RWPE2 (cell line): ENCODE measurements at regions not wholly inside any gene's neighbourhood (a gene's known extent, or its start where the extent isn't known, plus 50 kb on each side); places are given as distances from the start of the nearest gene placed in this dataset.

Source experiments
- ATAC-seq: fragments of 200-7000 bp; cut with Tn5 transposase; 3 replicates; pipeline ENCODE4 v1.9.1; 2021; ENCODE audit warnings: low read depth
- DNase-seq: peaks from one replicate; pipeline ENCODE4 v3.0.0-alpha.2; 2020; ENCODE audit warnings: low spot score
- H3K27ac ChIP-seq: fragments of 450-650 bp; 2 replicates; pipeline ENCODE4 v1.5.1; 2017; ENCODE audit warnings: mild to moderate bottlenecking; ENCODE audit not compliant: poor library complexity, severe bottlenecking
- H3K27me3 ChIP-seq: fragments of 250-450 bp; sonication (Bioruptor Pico); 2 replicates; pipeline ENCODE4 v1.5.1; 2021; ENCODE audit warnings: mild to moderate bottlenecking, moderate library complexity; ENCODE audit not compliant: insufficient read depth, poor library complexity, severe bottlenecking
- H3K36me3 ChIP-seq: fragments of 250-450 bp; sonication (Bioruptor Pico); 2 replicates; pipeline ENCODE4 v1.5.1; 2020; ENCODE audit warnings: low read depth, mild to moderate bottlenecking, moderate library complexity
- H3K4me1 ChIP-seq: fragments of 250-450 bp; sonication (Bioruptor Pico); 2 replicates; pipeline ENCODE4 v1.5.1; 2021; ENCODE audit warnings: mild to moderate bottlenecking, moderate library complexity; ENCODE audit not compliant: insufficient read depth, poor library complexity, severe bottlenecking
- H3K4me3 ChIP-seq: fragments of 250-450 bp; sonication (Bioruptor Pico); 2 replicates; pipeline ENCODE4 v1.5.1; 2021; ENCODE audit warnings: mild to moderate bottlenecking, moderate library complexity; ENCODE audit not compliant: severe bottlenecking
- H3K9me3 ChIP-seq: fragments of 250-450 bp; sonication (Bioruptor Pico); 2 replicates; pipeline ENCODE4 v1.5.1; 2021; ENCODE audit warnings: mild to moderate bottlenecking, moderate library complexity; ENCODE audit not compliant: severe bottlenecking
- TF ChIP-seq, protein P1 (sequence below): fragments of 450-650 bp; IDR thresholded peaks from one replicate; pipeline ENCODE4 v1.5.1; 2017; ENCODE audit warnings: mild to moderate bottlenecking, moderate library complexity; ENCODE audit not compliant: poor library complexity, severe bottlenecking

DNA sequence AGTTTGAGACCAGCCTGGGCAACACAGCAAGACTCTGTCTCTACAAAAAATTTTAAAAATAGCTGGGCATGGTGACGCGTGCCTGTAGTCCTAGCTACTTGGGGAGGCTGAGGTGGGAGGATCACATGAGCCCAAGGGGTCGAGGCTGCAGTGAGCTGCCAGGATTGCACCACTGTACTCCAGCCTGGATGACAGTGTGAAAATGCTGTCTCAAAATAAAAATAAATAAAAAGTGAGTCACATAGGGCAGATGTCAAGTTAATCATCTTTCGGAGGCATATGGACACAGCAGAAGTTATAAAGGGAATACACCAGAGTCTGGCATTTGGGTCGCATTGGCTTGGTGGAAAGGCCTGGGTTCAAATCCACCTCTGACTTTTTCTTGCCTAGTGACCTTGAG, 92.7 kb downstream of the PHETA1 start:
- TF ChIP-seq, protein P1, sequence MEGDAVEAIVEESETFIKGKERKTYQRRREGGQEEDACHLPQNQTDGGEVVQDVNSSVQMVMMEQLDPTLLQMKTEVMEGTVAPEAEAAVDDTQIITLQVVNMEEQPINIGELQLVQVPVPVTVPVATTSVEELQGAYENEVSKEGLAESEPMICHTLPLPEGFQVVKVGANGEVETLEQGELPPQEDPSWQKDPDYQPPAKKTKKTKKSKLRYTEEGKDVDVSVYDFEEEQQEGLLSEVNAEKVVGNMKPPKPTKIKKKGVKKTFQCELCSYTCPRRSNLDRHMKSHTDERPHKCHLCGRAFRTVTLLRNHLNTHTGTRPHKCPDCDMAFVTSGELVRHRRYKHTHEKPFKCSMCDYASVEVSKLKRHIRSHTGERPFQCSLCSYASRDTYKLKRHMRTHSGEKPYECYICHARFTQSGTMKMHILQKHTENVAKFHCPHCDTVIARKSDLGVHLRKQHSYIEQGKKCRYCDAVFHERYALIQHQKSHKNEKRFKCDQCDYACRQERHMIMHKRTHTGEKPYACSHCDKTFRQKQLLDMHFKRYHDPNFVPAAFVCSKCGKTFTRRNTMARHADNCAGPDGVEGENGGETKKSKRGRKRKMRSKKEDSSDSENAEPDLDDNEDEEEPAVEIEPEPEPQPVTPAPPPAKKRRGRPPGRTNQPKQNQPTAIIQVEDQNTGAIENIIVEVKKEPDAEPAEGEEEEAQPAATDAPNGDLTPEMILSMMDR = no peak
- no peak overlapping the region for H3K27ac ChIP-seq
- H3K36me3 ChIP-seq = no peaks in the 10 kb centered on the region
- no peak for DNase-seq
- H3K9me3 ChIP-seq = no peaks in the 10 kb centered on the region
- ATAC-seq = peak; percentile 49; the same call in 2 of the 3 replicates
- H3K4me3 ChIP-seq = no peak overlapping the region
- H3K27me3 ChIP-seq = no peaks in the 10 kb centered on the region
- H3K4me1 ChIP-seq = no peaks in the 10 kb centered on the region

DNA sequence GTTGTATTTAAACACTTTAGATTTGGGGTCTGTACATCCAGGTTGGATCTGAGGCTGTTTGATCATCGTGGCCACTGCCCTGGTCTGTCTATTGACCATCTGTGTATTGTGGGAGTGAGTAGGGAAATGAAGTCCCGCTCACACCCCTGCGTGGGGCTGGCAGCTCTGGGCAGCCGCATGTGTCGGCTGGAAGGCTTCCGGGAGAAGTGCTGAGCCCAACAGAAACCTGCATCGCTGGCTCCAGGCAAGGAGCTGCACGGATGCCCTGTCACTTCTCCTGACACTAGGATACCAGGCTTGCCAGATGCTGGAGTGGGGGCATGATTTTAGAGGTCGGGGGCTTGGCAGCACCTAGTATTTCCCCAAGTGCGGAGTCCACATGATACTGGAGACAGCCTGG, 93.6 kb downstream of the PHETA1 start:
- Histone ChIP-seq H3K36me3 (no peaks in the 10 kb centered on the region), H3K4me3 (no peak overlapping the region), H3K4me1 (no peaks in the 10 kb centered on the region), H3K9me3 (no peaks in the 10 kb centered on the region), H3K27ac (no peak overlapping the region), H3K27me3 (no peaks in the 10 kb centered on the region)
- TF ChIP-seq, protein P1 = no peak
- DNase-seq = no peak
- ATAC-seq = no peak

DNA sequence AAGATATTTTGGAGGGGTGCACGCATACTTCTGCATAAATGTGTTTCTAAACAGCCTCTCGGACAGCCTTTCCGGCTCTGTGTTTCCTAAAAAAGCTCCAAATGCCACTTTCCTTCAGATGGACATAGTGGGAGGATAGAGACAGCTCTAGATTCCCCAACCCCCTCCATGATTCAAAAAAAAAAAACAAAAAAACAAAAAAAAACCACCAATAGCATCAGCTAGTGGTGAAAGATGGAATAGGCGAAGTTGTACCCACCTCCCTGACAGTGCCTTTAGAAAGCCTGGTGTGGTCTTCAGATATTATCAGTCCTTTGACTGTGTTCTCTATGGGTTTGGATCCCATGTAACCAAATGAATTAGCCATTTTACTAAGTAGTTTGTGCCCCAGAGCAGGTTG, 94.1 kb downstream of the PHETA1 start:
- Histone ChIP-seq H3K27ac (no peak overlapping the region), H3K27me3 (no peaks in the 10 kb centered on the region), H3K9me3 (no peaks in the 10 kb centered on the region), H3K36me3 (no peaks in the 10 kb centered on the region), H3K4me1 (no peaks in the 10 kb centered on the region), H3K4me3 (no peak overlapping the region)
- TF ChIP-seq, protein P1 = peak; percentile 43
- ATAC-seq (no peak), DNase-seq (no peak)

DNA sequence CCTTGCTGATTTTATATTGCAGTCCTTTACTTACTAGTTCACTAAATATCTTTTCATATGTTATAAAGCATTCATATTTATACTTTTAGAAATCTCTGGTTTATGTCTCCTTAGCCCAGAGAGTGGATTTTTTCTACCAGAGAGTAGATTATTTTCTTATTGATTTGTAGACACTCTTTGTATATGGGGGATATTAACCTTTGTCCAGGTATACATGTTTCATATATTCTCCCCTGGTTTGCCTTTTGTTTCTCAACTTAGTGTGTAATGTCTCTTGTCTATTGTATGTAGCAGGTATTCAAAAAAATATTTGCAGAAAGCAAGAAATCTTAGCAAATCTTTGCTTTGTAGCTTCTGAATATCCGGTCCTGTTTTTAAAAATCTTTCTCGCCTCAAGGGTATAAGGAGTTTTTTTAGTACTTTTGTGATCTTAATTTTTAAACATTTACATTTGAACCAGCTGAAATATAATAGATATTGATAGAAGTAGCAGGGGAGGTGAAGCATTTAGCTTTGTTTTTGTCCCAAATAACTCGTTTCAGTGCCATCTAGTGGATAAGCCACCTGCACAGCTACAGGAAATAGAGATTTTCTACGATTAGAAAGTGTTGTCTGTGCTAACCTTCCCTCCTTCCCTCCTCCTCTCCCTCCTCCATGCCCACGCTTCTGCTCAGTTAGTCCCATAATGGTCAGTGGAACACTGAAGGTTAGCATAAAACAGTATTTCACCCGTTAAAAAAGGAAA, 97.0 kb downstream of the PHETA1 start:
- no peak overlapping the region for H3K4me3 ChIP-seq
- TF ChIP-seq, protein P1 = peak; percentile 55
- no peak overlapping the region for H3K27ac ChIP-seq
- ATAC-seq (no peak), DNase-seq (no peak)
- no peaks in the 10 kb centered on the region for H3K27me3 ChIP-seq
- no peaks in the 10 kb centered on the region for H3K4me1 ChIP-seq
- H3K36me3 ChIP-seq = no peaks in the 10 kb centered on the region
- H3K9me3 ChIP-seq = no peaks in the 10 kb centered on the region

DNA sequence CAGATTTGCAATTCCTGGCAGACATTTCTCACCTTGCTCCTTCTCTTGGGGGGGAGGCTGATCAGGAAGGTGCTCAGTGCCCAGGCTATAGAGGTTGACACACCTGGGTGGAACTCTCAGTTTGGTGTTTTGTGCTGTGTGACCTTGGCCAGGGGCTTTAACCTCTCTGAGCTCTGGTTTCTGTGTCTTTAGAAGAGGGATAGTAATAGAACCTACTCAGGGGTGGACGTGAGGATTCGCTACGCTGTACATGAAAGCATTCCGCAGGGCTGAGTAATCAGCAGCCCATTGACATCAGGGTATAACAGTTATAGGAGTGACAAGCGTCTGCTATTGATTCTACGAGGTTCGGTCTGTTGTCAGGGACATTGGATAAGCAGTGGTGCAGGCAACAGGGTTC, 98.1 kb downstream of the PHETA1 start:
- Histone ChIP-seq H3K27ac (no peak overlapping the region), H3K36me3 (no peaks in the 10 kb centered on the region), H3K4me3 (no peak overlapping the region), H3K9me3 (no peaks in the 10 kb centered on the region), H3K27me3 (no peaks in the 10 kb centered on the region), H3K4me1 (no peaks in the 10 kb centered on the region)
- ATAC-seq (no peak), DNase-seq (no peak)
- TF ChIP-seq, protein P1 = no peak
